MCF 10A (cell line): ENCODE measurements at regions not wholly inside any gene's neighbourhood (a gene's known extent, or its start where the extent isn't known, plus 50 kb on each side); places are given as distances from the start of the nearest gene placed in this dataset.

Experiments
- BruUV-seq: library from RNA; stranded (reverse); fragments of 400-500 nt; replicated peaks from 2 replicates; lab custom pipeline; 2021; lab: Mats Ljungman, UMichigan
- CTCF ChIA-PET: fragments of 300-600 bp; sonication (Branson Sonifier 250); formaldehyde crosslinking; extraction: SDS; loops from one replicate; lab custom pipeline; 2021; ENCODE audit warnings: antibody characterized with exemption, inconsistent platforms; lab: Yijun Ruan, JAX
- POLR2A ChIA-PET: fragments of 300-600, 350-650 bp; sonication (Branson Sonifier 250); formaldehyde crosslinking; extraction: SDS; loops from one replicate; lab custom pipeline; 2020; ENCODE audit warnings: antibody characterized with exemption, inconsistent platforms; lab: Yijun Ruan, JAX
- DNase-seq: peaks from one replicate; pipeline ENCODE4 v3.0.0-alpha.2; 2018; ENCODE audit not compliant: unreplicated experiment
- H3K27ac Mint-ChIP-seq: one replicate; pipeline ENCODE4 v1.8.0; 2022; ENCODE audit warnings: mild to moderate bottlenecking, low read depth, mixed read lengths; ENCODE audit not compliant: unreplicated experiment
- H3K27me3 Mint-ChIP-seq: one replicate; pipeline ENCODE4 v1.8.0; 2022; ENCODE audit warnings: mixed read lengths; ENCODE audit not compliant: insufficient read depth, unreplicated experiment
- H3K36me3 Mint-ChIP-seq: one replicate; pipeline ENCODE4 v1.8.0; 2022; ENCODE audit warnings: mild to moderate bottlenecking, moderate library complexity, mixed read lengths; ENCODE audit not compliant: insufficient read depth, unreplicated experiment
- H3K4me1 Mint-ChIP-seq: one replicate; pipeline ENCODE4 v1.8.0; 2022; ENCODE audit warnings: mixed read lengths; ENCODE audit not compliant: insufficient read depth, unreplicated experiment
- H3K4me3 Mint-ChIP-seq: one replicate; pipeline ENCODE4 v1.8.0; 2022; ENCODE audit warnings: mild to moderate bottlenecking, moderate library complexity, mixed read lengths; ENCODE audit not compliant: unreplicated experiment
- H3K9me3 Mint-ChIP-seq: one replicate; pipeline ENCODE4 v1.8.0; 2022; ENCODE audit warnings: mixed read lengths; ENCODE audit not compliant: unreplicated experiment
- intact Hi-C: fragments of 100-400 bp; cut with micrococcal nuclease; formaldehyde crosslinking; loops from 2 replicates; pipeline ENCODE4 v1.14.1; 2022
- TF ChIP-seq, protein P1 (sequence below): fragments of 200-600 bp; IDR thresholded peaks from one replicate; pipeline ENCODE4 v1.8.0; 2022; ENCODE audit warnings: antibody characterized with exemption, mild to moderate bottlenecking; ENCODE audit not compliant: unreplicated experiment

DNA sequence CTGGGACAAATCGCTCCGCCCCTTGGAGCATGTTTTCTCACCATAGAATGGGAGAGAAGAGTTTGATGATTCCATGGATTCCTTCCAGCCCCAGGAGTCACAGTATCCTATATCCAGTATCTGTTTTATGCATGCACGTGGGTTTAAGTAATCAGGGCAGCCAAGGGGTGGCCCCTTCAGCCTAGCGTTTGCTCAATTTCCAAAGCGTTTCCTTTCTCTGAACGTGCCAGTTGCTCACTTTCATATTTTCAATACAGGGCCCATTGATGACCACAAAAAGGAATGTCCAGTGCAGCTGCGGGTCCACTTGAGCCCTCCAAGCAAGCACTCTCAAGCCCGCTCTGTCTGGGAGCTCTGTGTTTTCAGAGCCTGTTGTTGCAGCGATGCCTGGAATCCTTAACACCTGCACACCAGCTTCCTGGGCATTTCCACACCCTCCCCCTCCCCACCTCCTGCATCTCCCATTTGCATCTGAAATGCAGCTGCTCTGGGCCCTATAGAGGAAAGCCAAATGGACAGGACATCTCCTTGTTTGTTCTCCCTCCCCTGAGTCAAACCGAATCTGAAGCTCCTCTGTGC is 164.3 kb upstream of the LPP start:
- no TSS peak for BruUV-seq
- CTCF ChIA-PET: no interaction called here
- DNase-seq: no peak
- H3K27me3 Mint-ChIP-seq: no peaks in the 10 kb centered on the region
- no peaks in the 10 kb centered on the region for H3K36me3 Mint-ChIP-seq
- TF ChIP-seq, protein P1, sequence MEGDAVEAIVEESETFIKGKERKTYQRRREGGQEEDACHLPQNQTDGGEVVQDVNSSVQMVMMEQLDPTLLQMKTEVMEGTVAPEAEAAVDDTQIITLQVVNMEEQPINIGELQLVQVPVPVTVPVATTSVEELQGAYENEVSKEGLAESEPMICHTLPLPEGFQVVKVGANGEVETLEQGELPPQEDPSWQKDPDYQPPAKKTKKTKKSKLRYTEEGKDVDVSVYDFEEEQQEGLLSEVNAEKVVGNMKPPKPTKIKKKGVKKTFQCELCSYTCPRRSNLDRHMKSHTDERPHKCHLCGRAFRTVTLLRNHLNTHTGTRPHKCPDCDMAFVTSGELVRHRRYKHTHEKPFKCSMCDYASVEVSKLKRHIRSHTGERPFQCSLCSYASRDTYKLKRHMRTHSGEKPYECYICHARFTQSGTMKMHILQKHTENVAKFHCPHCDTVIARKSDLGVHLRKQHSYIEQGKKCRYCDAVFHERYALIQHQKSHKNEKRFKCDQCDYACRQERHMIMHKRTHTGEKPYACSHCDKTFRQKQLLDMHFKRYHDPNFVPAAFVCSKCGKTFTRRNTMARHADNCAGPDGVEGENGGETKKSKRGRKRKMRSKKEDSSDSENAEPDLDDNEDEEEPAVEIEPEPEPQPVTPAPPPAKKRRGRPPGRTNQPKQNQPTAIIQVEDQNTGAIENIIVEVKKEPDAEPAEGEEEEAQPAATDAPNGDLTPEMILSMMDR: no peak
- POLR2A ChIA-PET: interaction anchor here (0.6 to 1.0 kb wide), 3 partner anchors 16 to 128 kb away, joined by 3 to 4 read pairs (median 3); no protein-coding TSS in a partner anchor
- no peaks in the 10 kb centered on the region for H3K9me3 Mint-ChIP-seq
- no peak overlapping the region for H3K4me3 Mint-ChIP-seq
- intact Hi-C loops: no loop called here
- no peak overlapping the region for H3K27ac Mint-ChIP-seq
- peaks cover 11% of the 10 kb centered on the region for H3K4me1 Mint-ChIP-seq

DNA sequence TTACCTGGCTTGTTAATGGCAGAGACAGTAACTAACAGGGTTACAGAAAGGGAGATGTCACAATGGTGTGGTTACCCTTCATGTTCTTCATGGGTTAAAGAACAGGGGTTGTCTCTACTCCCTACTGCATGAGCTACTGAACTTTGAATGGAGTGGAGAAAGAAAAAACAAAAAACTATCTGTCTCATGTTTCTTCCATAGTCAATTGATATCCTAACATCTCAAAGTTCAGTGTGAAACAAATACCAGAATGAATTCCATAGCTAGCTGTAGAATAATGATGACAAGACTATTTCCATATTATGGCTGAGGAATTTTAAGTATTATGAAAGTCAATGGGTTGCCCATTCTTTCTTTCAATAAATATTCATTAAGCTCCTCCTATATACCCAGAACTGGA is 161.3 kb upstream of the LPP start:
- intact Hi-C loops: no loop called here
- H3K9me3 Mint-ChIP-seq: no peaks in the 10 kb centered on the region
- H3K4me3 Mint-ChIP-seq: no peak overlapping the region
- TF ChIP-seq, protein P1: no peak
- BruUV-seq: no TSS peak
- H3K27ac Mint-ChIP-seq: no peak overlapping the region
- ChIA-PET POLR2A (no interaction called here), CTCF (no interaction called here)
- DNase-seq: no peak
- no peaks in the 10 kb centered on the region for H3K36me3 Mint-ChIP-seq
- H3K27me3 Mint-ChIP-seq: no peaks in the 10 kb centered on the region
- no peaks in the 10 kb centered on the region for H3K4me1 Mint-ChIP-seq

DNA sequence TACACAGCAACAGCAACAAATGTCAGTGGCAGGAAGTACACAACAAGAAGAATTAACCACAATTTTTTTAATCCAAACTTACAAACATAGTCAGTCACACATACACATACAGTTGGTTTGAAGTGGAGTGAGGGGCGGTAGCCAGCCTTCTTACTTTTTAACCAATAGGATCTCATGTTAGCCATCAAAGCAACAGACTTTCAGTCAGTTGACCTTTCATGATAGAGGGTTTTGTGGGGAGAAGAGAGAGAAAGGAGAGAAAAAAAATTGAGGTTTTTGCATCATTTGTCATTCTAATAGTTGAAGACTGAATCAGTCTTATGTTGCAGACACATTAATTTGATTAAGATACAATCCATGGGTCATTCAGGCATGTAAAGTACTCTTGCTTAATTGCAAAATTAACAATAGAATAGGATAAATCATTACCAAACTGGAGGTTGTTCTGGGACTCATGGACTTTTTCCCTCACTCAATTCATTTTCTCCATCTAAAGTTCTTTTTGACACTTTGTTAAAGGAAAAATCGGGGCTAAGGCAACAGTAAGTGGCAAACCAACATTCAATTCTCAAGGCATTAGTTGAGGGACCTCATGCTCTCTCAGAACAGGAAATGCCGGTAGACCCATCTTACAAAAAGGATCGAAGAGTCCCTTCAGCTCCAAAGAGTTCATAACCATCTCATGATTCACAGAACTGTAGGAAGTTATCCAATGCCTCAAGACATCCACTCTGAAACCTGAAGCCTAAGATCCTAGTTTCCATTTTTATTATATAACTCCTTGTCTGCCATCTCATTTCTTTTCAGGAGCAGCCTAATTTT is 159.5 kb upstream of the LPP start:
- Mint-ChIP-seq H3K27ac (no peak overlapping the region), H3K4me3 (no peak overlapping the region), H3K4me1 (no peaks in the 10 kb centered on the region), H3K27me3 (no peaks in the 10 kb centered on the region), H3K36me3 (no peaks in the 10 kb centered on the region), H3K9me3 (no peaks in the 10 kb centered on the region)
- BruUV-seq: no TSS peak
- no peak for DNase-seq
- CTCF ChIA-PET: no interaction called here
- intact Hi-C loops: no loop called here
- POLR2A ChIA-PET: no interaction called here
- TF ChIP-seq, protein P1: no peak

DNA sequence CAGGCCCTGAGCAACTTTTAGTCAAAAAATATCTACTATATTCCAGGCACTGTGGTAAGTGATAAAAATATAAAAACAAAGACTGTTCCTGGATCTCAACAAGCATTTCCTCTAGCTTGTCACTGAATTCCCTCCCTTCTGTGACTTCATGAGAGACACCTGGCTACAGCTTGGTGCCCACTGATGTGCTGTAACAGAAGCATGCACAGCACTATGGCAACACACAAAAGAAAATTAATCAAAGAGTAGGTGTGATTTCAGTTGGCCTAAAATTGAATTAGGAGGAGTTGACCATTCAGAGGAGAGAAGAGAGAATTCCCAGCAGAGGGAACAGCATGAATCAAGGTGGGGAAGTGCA is 158.9 kb upstream of the LPP start:
- TF ChIP-seq, protein P1: no peak
- no TSS peak for BruUV-seq
- intact Hi-C loops: no loop called here
- Mint-ChIP-seq H3K36me3 (no peaks in the 10 kb centered on the region), H3K4me3 (no peak overlapping the region), H3K27me3 (no peaks in the 10 kb centered on the region), H3K27ac (no peak overlapping the region), H3K9me3 (no peaks in the 10 kb centered on the region), H3K4me1 (no peaks in the 10 kb centered on the region)
- ChIA-PET POLR2A (no interaction called here), CTCF (no interaction called here)
- DNase-seq: no peak
